Uterus (tissue), 2 donors: ENCODE measurements at regions not wholly inside any gene's neighbourhood (a gene's known extent, or its start where the extent isn't known, plus 50 kb on each side); places are given as distances from the start of the nearest gene placed in this dataset.

ENCODE experiments used
- CTCF ChIP-seq, 4 experiments: fragments of 200-600 bp in 2 of 4; fragments of 450-650 bp in 2 of 4; sonication (generic) in 2 of 4; IDR thresholded peaks; one replicate each; pipeline ENCODE4 v1.5.1; 2016 to 2019; ENCODE audit warnings: antibody characterized with exemption in 4 of 4, mild to moderate bottlenecking in 2 of 4, moderate library complexity in 1 of 4
- POLR2A ChIP-seq, 2 donors: fragments of 450-650 bp; IDR thresholded peaks; one replicate each; pipeline ENCODE4 v1.6.1; 2016; ENCODE audit warnings: antibody characterized with exemption in 2 of 2, mild to moderate bottlenecking in 1 of 2, moderate library complexity in 1 of 2

GRCh38 chr17:72515291-72516065 is 394.7 kb downstream of the SOX9 start:
- TF ChIP-seq CTCF (IDR thresholded peaks at IDR 0.05) = no peak
- TF ChIP-seq POLR2A (IDR thresholded peaks at IDR 0.05) = no peak
